H54 (cell line): ENCODE measurements at regions not wholly inside any gene's neighbourhood (a gene's known extent, or its start where the extent isn't known, plus 50 kb on each side); places are given as distances from the start of the nearest gene placed in this dataset.

Experiments used
- DNase-seq: peaks from one replicate; pipeline ENCODE4 v3.0.0; 2011; ENCODE audit warnings: low spot score, mixed read lengths; ENCODE audit not compliant: insufficient read length
- FAIRE-seq: peaks from 3 replicates; lab custom pipeline; 2011; peaks lifted over from hg19 to GRCh38; lab: Jason Lieb, UNC
- POLR2A ChIP-seq: IDR thresholded peaks from 2 replicates; pipeline ENCODE4 v1.6.1; 2011; ENCODE audit warnings: low read depth, mild to moderate bottlenecking, low read length

DNA sequence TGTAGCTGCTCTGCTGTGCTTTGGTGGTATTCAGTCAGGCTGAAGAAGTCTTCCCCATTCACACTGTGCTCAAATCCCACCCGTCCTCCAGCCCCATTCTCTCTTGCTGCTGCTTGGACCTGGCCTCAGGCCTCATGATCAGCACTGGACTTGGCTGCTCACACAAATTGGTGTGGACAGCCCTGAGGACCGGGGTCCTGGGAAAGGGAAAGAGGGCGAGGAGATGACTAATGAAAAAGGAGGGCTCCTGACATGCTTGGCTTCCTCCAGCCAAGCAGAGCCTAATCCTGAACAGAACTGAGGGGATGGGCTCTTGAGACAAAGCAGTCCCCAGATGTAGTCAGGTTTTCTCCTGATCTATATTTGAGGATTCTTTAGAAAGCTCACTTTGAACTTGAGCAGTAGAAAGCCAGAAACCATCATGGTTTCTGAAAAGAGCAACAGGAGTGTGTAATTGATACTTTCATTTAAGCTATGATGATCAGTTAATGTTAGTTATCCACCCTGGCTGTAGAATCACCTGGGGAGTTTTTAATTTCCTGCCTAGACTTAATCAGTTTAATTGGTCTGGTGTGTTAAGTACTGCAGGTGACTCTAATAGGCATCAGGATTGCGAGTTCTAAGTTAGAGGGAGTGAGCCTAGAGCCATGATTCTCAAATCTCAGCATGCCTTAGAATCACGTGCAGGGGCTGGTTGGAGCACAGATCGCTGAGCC, 79.4 kb upstream of the THBS1 start:
- no peak for FAIRE-seq

GRCh38 chr15:39502082-39502447, 78.8 kb upstream of the THBS1 start:
- TF ChIP-seq POLR2A: no peak
- FAIRE-seq (no peak), DNase-seq (no peak)

More for the DNA sequence above, 79.4 kb upstream of the THBS1 start:
- TF ChIP-seq POLR2A: no peak
- no peak for DNase-seq

- DNase-seq (no peak), FAIRE-seq (no peak)
- no peak for TF ChIP-seq POLR2A
These were observed 78.2 kb upstream of the THBS1 start for GRCh38 chr15:39502611-39503195.

DNA sequence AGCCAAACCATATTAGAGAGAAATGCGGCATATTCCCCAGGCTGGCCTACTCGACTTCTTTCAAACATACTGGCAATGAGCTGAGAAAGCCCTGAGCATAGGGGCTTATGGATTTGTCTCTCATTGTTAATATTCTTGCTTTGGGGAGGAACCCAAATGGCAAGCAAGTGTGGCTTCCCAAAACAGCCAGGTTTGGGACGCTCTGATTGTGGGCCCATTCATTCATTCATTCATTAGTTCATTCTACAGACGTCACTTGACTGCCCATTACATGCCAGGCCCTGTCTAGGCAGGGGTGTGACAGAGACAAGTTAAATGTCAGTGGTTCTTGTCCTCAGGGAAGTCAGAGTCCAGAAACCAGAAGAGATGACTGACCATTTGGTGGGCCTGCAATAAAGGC, 77.4 kb upstream of the THBS1 start:
- FAIRE-seq (no peak), DNase-seq (no peak)
- TF ChIP-seq POLR2A: no peak

GRCh38 chr15:39504808-39505207, 76.1 kb upstream of the THBS1 start:
- TF ChIP-seq POLR2A: no peak
- no peak for DNase-seq
- no peak for FAIRE-seq

- no peak for TF ChIP-seq POLR2A
- FAIRE-seq (no peak), DNase-seq (no peak)
These were observed 74.7 kb upstream of the THBS1 start for GRCh38 chr15:39506146-39506545.

DNA sequence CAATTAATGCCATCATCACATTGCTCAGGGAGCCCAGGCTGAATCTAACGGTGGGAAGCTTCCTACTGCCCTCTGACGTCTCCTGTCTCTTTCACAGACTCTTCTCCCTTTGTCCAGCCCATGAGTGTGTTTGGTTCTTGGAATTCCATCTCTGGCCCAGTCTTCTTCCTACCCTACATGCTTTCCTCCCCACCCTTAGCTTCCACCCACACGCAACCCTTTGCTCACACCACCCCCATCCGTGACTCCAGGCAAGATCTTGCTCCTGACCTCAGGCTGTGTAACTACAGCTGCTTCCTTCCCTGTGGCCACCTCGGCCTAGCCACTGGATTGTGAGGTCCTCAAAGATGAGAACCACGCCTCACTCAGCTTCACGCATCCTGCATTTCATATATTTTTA, 72.3 kb upstream of the THBS1 start:
- FAIRE-seq: no peak
- TF ChIP-seq POLR2A: no peak
- DNase-seq: no peak

- DNase-seq: no peak
- no peak for FAIRE-seq
- no peak for TF ChIP-seq POLR2A
These were observed 70.7 kb upstream of the THBS1 start for GRCh38 chr15:39510001-39510701.

DNA sequence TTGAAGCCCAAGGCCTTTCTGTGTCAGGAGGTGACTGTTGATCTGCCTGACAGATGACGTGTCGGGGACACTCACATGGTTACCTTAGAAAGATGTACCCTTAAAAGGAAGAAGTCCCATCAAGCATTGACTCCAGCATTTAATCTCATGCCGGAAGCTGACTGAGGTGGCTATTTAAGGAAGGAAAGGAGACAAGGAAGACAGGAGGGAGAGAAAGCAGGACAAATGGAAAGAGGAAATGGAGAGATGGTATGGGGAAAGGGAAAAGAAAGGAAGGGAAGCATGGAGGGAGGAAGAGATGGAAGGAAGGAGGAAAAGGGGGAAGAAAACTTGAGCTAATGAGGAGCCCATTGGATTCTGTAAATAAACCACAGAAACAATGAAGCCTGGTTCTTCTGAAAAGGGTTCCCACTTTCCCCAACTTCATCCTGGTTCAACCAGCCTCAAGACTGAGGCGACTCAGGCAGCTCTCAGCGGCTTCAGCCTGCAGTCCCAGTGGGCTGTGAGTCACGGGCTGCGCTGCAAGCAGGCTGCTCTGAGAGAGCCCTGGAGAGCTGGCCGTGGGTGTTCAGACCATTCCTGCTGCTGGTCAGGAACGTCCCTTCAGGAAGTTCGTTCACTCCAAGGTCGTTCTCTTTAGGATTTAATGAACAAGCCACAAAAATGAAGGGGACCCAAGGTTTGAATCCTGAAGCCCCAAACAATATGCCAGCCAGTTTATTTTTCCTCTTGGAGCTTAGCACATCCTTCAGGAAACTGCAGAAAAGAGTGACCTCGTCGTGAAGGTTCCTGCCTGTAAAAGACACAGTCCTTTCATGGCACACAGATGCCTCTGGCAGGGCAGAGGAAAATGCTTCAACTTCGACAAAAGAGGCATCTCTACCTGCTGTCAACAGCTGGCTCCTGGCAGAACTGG, 69.6 kb upstream of the THBS1 start:
- peak; percentile 79 for DNase-seq
- peak; percentile 62 for FAIRE-seq
- no peak for TF ChIP-seq POLR2A

- peak; percentile 3 for DNase-seq
- no peak for TF ChIP-seq POLR2A
- FAIRE-seq: no peak
These were observed 69.0 kb upstream of the THBS1 start for GRCh38 chr15:39511916-39512260.

DNA sequence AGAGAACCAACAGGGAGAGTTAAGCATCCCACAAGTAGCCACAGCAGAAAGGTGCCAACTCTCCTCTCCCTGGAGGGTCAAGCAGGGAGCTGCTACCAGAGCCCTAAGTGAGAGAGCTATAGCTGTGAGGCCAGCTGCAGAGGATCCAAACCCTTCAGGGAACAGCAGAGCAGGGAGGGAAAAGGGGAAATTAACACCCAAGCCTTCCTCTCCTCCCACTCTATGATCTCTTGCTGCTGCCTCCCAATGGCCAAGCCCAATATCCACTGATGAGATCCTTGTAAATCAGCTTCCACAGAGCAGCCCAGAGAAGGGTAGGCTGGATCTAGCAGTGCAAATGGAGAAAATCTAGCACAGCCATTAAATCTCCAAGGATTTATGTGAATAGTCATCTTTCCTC, 68.2 kb upstream of the THBS1 start:
- no peak for DNase-seq
- no peak for FAIRE-seq
- no peak for TF ChIP-seq POLR2A

DNA sequence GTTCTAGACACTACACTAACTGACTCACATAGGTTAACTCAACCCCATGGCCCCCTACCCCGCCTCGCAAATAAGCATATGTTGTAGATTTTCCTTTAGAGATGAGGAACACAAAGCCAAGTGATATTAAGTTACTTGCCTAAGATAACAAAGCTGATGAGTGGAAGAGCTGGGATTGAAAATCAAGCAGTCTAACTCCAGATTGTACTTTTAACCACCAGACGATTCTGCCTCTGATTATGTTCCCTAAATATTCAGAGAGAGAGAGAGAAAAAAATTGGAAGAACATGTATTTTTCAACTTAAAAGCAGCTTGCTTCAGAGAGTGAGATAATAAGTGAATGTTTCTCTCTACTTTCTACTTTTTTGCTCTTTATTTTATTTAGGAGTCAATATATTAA, 66.9 kb upstream of the THBS1 start:
- no peak for TF ChIP-seq POLR2A
- FAIRE-seq (no peak), DNase-seq (no peak)

DNA sequence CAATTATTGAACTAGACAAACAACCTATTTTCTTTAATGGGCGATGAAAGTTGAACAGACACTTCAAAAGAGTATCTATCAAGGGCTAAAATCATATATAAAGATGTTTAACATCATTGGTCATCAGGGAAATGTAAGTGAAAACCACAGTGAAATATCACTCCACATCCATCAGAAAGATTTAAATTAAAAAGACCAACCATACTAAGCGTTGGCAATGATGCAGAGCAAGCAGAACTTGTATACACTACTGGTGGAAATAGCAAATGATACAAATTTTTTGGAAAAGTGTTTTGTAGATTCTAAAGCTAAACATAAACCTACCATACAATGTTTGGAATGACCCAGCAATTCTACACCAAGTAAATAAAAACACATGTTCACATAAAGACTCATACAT, 65.9 kb upstream of the THBS1 start:
- no peak for TF ChIP-seq POLR2A
- DNase-seq (no peak), FAIRE-seq (no peak)

DNA sequence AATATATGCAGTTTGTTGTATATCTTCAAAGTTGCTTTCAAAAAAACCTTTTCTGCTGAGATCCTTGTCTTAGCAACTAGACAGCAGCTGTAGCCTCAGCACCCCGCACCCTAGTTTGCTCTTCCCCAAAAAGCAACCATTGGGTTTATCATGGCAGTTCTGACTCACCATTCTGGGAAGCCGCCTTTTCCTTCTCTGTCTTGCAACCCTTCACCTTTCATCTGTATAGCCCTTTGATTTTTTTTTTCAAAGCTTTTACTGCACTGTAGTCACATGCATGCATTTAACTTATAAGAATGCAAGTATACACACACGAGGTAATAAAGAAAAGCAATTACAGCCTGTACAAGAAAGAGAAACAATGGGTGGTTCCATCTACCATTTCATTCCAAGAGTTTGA, 65.1 kb upstream of the THBS1 start:
- no peak for FAIRE-seq
- no peak for TF ChIP-seq POLR2A
- DNase-seq: no peak
